Panc1 (cell line): ENCODE measurements at regions not wholly inside any gene's neighbourhood (a gene's known extent, or its start where the extent isn't known, plus 50 kb on each side); places are given as distances from the start of the nearest gene placed in this dataset.

ENCODE experiments used
- ATAC-seq: fragments of 200-7000 bp; cut with Tn5 transposase; 2 replicates; pipeline ENCODE4 v1.9.1; 2020; ENCODE audit warnings: mild to moderate bottlenecking, moderate library complexity
- BruUV-seq: library from RNA; stranded (reverse); fragments of 400-500 nt; replicated peaks from 2 replicates; lab custom pipeline; 2021; lab: Mats Ljungman, UMichigan
- CTCF ChIA-PET: fragments of 300-600 bp; sonication (Branson Sonifier 250); formaldehyde crosslinking; loops from one replicate; lab custom pipeline; 2022; ENCODE audit warnings: antibody characterized with exemption; lab: Charles Lee
- POLR2A ChIA-PET: fragments of 300-600 bp; sonication (Branson Sonifier 250); formaldehyde crosslinking; loops from one replicate; lab custom pipeline; 2022; ENCODE audit warnings: antibody characterized with exemption; lab: Charles Lee
- DNase-seq: peaks from one replicate; pipeline ENCODE4 v3.0.0-alpha.2; 2010; ENCODE audit warnings: low read depth, low spot score
- H3K27ac ChIP-seq: 2 replicates; pipeline ENCODE4 v1.5.1; 2011; ENCODE audit warnings: mild to moderate bottlenecking, low read length, inconsistent platforms
- H3K27me3 ChIP-seq: fragments of 200-500 bp; sonication (Bioruptor generic); 2 replicates; pipeline ENCODE4 v1.6.0; 2014; ENCODE audit warnings: low read length, inconsistent platforms; ENCODE audit not compliant: control insufficient read depth, insufficient read depth
- H3K36me3 ChIP-seq: fragments of 200-500 bp; sonication (Bioruptor generic); 2 replicates; pipeline ENCODE4 v1.5.1; 2014; ENCODE audit warnings: inconsistent platforms, mild to moderate bottlenecking, low read length, moderate library complexity; ENCODE audit not compliant: control insufficient read depth, insufficient read depth
- H3K4me1 ChIP-seq: 2 replicates; pipeline ENCODE4 v1.5.1; 2011; ENCODE audit warnings: inconsistent platforms, mild to moderate bottlenecking, low read length, moderate library complexity; ENCODE audit not compliant: control insufficient read depth, insufficient read depth
- H3K4me3 ChIP-seq, 2 experiments: 2 replicates each; pipeline ENCODE4 v1.5.1; 2011 to 2012; ENCODE audit warnings: low read depth in 2 of 2, low read length in 2 of 2, mild to moderate bottlenecking in 2 of 2, inconsistent platforms in 1 of 2, moderate library complexity in 1 of 2
- H3K9me3 ChIP-seq: fragments of 200-500 bp; sonication (Bioruptor generic); 2 replicates; pipeline ENCODE4 v1.5.1; 2014; ENCODE audit warnings: low read depth, mild to moderate bottlenecking, inconsistent platforms, low read length, moderate library complexity; ENCODE audit not compliant: control insufficient read depth, insufficient read depth
- POLR2AphosphoS5 ChIP-seq: IDR thresholded peaks from 2 replicates; pipeline ENCODE4 v1.6.1; 2012; ENCODE audit warnings: mild to moderate bottlenecking, low read depth, low read length, moderate library complexity
- SIN3A ChIP-seq: IDR thresholded peaks from 2 replicates; pipeline ENCODE4 v1.6.1; 2012; ENCODE audit warnings: low read depth, mild to moderate bottlenecking, low read length, moderate library complexity, borderline replicate concordance; ENCODE audit not compliant: insufficient read depth
- TCF7L2 ChIP-seq: IDR thresholded peaks from 2 replicates; pipeline ENCODE4 v1.6.1; 2011; ENCODE audit warnings: mild to moderate bottlenecking, low read depth, low read length, inconsistent platforms
- in situ Hi-C: cut with HindIII; loops from 2 replicates; pipeline ENCODE4 v1.10.0; 2016; ENCODE audit warnings: low sequenced_read_pairs, low pct_unique_long_range_greater_than_20kb
- intact Hi-C: fragments of 100-400 bp; cut with micrococcal nuclease; formaldehyde crosslinking; loops from one replicate; pipeline ENCODE4 v1.10.0; 2022; ENCODE audit not compliant: unreplicated experiment
- TF ChIP-seq, protein P1 (sequence below), 2 experiments: IDR thresholded peaks; 2 replicates each; pipeline ENCODE4 v1.6.1; 2011 to 2012; ENCODE audit warnings: low read depth in 2 of 2, control low read depth in 1 of 2, low read length in 1 of 2, mild to moderate bottlenecking in 1 of 2, moderate library complexity in 1 of 2; ENCODE audit not compliant: insufficient read depth in 1 of 2
- TF ChIP-seq, protein P2 (sequence below): fragments of 450-650 bp; IDR thresholded peaks from 2 replicates; pipeline ENCODE4 v1.5.1; 2017; ENCODE audit warnings: mild to moderate bottlenecking

DNA sequence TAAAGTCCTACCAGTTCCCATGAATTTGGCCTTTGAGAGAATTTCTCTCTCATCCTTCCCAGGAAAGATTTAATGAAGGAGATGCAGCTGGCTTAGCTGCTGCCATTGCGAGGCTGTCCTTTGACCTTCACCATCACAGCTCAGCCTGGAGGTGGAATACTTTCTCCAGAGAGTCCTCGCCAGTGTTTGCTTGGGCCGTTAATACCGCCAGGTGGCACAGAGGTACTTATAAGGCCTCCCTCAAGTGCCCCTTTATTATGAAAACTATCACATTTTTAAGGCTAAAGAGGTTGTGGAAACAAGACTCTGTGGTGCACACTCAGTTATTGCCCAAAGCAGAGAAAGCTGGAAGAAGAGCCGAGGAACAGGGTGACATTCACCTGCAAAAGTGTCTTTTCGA lies 330.6 kb downstream of the CCSER2 start:
- Histone ChIP-seq H3K27me3 (peaks cover 3% of the 10 kb centered on the region; the same call in 1 of the 2 replicates), H3K27ac (no peak overlapping the region), H3K36me3 (no peaks in the 10 kb centered on the region), H3K9me3 (no peaks in the 10 kb centered on the region), H3K4me1 (no peaks in the 10 kb centered on the region), H3K4me3 (no peak overlapping the region)
- CTCF ChIA-PET = no interaction called here
- intact Hi-C loops (no loop called here), in situ Hi-C loops (no loop called here)
- DNase-seq = no peak
- POLR2A ChIA-PET = no interaction called here
- no peak for TF ChIP-seq SIN3A
- no peak for TF ChIP-seq TCF7L2
- TF ChIP-seq POLR2AphosphoS5 = no peak
- TF ChIP-seq, protein P1, sequence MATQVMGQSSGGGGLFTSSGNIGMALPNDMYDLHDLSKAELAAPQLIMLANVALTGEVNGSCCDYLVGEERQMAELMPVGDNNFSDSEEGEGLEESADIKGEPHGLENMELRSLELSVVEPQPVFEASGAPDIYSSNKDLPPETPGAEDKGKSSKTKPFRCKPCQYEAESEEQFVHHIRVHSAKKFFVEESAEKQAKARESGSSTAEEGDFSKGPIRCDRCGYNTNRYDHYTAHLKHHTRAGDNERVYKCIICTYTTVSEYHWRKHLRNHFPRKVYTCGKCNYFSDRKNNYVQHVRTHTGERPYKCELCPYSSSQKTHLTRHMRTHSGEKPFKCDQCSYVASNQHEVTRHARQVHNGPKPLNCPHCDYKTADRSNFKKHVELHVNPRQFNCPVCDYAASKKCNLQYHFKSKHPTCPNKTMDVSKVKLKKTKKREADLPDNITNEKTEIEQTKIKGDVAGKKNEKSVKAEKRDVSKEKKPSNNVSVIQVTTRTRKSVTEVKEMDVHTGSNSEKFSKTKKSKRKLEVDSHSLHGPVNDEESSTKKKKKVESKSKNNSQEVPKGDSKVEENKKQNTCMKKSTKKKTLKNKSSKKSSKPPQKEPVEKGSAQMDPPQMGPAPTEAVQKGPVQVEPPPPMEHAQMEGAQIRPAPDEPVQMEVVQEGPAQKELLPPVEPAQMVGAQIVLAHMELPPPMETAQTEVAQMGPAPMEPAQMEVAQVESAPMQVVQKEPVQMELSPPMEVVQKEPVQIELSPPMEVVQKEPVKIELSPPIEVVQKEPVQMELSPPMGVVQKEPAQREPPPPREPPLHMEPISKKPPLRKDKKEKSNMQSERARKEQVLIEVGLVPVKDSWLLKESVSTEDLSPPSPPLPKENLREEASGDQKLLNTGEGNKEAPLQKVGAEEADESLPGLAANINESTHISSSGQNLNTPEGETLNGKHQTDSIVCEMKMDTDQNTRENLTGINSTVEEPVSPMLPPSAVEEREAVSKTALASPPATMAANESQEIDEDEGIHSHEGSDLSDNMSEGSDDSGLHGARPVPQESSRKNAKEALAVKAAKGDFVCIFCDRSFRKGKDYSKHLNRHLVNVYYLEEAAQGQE (IDR thresholded peaks at IDR 0.05; ENCODE audit: insufficient read depth in 1 of 2, low read depth in 2 of 2, low read length in 1 of 2) = no peak
- TF ChIP-seq, protein P2, sequence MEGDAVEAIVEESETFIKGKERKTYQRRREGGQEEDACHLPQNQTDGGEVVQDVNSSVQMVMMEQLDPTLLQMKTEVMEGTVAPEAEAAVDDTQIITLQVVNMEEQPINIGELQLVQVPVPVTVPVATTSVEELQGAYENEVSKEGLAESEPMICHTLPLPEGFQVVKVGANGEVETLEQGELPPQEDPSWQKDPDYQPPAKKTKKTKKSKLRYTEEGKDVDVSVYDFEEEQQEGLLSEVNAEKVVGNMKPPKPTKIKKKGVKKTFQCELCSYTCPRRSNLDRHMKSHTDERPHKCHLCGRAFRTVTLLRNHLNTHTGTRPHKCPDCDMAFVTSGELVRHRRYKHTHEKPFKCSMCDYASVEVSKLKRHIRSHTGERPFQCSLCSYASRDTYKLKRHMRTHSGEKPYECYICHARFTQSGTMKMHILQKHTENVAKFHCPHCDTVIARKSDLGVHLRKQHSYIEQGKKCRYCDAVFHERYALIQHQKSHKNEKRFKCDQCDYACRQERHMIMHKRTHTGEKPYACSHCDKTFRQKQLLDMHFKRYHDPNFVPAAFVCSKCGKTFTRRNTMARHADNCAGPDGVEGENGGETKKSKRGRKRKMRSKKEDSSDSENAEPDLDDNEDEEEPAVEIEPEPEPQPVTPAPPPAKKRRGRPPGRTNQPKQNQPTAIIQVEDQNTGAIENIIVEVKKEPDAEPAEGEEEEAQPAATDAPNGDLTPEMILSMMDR = no peak
- no peak for ATAC-seq
- BruUV-seq = no TSS peak

DNA sequence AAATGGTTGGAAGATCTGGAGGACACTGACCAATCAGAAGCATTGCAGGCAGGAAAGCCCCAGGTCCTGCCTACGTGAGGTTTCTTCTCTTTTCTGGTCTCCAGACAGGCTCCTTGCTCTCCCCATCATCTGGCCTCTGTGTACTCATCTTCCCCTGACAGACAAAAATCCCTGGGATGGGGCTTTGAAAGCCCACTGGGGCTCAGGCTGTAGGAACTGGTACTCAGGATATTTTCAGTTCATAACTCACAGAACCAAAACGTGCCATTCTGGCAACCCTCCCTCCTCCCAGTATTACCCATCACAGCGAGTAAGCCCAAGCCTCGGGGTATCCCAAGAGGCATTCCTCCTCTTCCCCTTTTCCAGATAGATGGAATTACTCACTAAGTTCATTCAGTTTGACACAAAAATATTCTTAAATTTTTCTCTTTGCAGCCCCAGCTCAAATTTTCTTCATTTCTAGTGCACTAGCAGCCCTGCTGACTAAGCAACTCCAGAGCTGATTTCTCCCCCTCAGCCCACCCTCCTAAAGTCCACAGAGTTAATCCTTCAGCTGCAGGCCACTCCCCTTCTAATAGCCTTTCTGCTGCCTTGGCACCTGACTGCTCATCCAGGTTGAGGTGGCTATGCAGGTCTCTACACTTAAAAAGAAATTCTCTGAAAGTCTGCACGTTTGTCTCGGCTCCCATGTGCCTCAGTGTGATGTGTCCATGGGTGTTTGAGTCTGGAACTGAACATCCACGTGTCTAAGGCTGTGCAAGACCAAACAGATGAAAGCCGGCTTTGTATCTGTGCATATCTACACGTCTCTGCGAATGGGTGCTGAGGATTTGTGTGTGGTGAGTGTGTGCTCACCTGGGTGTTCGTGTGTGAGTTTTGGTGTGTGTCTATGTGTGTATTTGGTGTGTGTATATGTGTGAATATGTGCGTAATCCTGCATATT lies 331.4 kb downstream of the CCSER2 start:
- CTCF ChIA-PET = no interaction called here
- ATAC-seq = no peak
- H3K4me3 ChIP-seq = no peak overlapping the region
- H3K9me3 ChIP-seq = no peaks in the 10 kb centered on the region
- DNase-seq = no peak
- H3K27ac ChIP-seq = no peak overlapping the region
- no peaks in the 10 kb centered on the region for H3K4me1 ChIP-seq
- no peaks in the 10 kb centered on the region for H3K36me3 ChIP-seq
- TF ChIP-seq, protein P2 = no peak
- TF ChIP-seq TCF7L2 = no peak
- no peak for TF ChIP-seq POLR2AphosphoS5
- no peak for TF ChIP-seq SIN3A
- TF ChIP-seq, protein P1 (IDR thresholded peaks at IDR 0.05; ENCODE audit: insufficient read depth in 1 of 2, low read depth in 2 of 2, low read length in 1 of 2) = no peak
- H3K27me3 ChIP-seq = peaks cover 3% of the 10 kb centered on the region; the same call in 1 of the 2 replicates
- intact Hi-C loops = no loop called here
- BruUV-seq = no TSS peak
- in situ Hi-C loops = no loop called here
- POLR2A ChIA-PET = no interaction called here
